SK-N-SH (cell line): ENCODE measurements at regions not wholly inside any gene's neighbourhood (a gene's known extent, or its start where the extent isn't known, plus 50 kb on each side); places are given as distances from the start of the nearest gene placed in this dataset.

Experiments
- MEF2A ChIP-seq: IDR thresholded peaks from 2 replicates; pipeline ENCODE4 v1.4.0; 2012; ENCODE audit warnings: low read depth, borderline replicate concordance
- POLR2AphosphoS5 ChIP-seq: IDR thresholded peaks from 2 replicates; pipeline ENCODE4 v1.6.1; 2012; ENCODE audit warnings: low read depth, low read length
- RFX5 ChIP-seq: IDR thresholded peaks from 2 replicates; pipeline ENCODE4 v1.6.1; 2012; ENCODE audit warnings: mild to moderate bottlenecking, improper control_type of control experiment, low read length
- SIN3A ChIP-seq: IDR thresholded peaks from 2 replicates; pipeline ENCODE4 v1.6.1; 2012; ENCODE audit warnings: low read depth, mild to moderate bottlenecking, low read length, moderate library complexity, borderline replicate concordance
- TF ChIP-seq, protein P1 (sequence below): fragments of 200-600 bp; sonication (generic); IDR thresholded peaks from 2 replicates; pipeline ENCODE4 v1.6.1; 2017; ENCODE audit warnings: antibody characterized with exemption, mild to moderate bottlenecking, moderate library complexity

DNA sequence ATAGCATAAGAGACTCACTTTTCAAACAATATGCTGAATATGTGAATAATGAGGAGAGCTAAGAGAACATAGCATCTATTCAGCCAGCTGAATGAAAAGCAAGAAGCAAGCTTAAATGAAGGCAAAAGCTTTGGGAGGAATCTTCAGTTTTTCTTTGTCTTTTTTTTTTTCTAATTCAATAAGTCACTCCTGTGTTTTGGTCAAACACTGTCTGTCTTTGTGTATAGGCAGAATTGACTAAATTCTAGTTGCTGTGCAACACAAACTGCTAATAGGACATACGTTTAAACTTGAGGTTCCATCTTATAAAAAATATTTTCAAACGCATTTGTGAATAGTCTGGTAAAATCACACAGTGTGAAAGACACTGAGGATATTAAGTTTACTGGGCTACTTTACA lies 156.9 kb upstream of the KCNN2 start:
- TF ChIP-seq, protein P1, sequence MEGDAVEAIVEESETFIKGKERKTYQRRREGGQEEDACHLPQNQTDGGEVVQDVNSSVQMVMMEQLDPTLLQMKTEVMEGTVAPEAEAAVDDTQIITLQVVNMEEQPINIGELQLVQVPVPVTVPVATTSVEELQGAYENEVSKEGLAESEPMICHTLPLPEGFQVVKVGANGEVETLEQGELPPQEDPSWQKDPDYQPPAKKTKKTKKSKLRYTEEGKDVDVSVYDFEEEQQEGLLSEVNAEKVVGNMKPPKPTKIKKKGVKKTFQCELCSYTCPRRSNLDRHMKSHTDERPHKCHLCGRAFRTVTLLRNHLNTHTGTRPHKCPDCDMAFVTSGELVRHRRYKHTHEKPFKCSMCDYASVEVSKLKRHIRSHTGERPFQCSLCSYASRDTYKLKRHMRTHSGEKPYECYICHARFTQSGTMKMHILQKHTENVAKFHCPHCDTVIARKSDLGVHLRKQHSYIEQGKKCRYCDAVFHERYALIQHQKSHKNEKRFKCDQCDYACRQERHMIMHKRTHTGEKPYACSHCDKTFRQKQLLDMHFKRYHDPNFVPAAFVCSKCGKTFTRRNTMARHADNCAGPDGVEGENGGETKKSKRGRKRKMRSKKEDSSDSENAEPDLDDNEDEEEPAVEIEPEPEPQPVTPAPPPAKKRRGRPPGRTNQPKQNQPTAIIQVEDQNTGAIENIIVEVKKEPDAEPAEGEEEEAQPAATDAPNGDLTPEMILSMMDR: no peak
- TF ChIP-seq SIN3A (no peak), RFX5 (no peak), MEF2A (no peak), POLR2AphosphoS5 (no peak)
